ENCODE measurements at regions not wholly inside any gene's neighbourhood (a gene's known extent, or its start where the extent isn't known, plus 50 kb on each side); places are given as distances from the start of the nearest gene placed in this dataset.
"Not testable (repeated sequence)": the region's sequence is repeated elsewhere in the genome, so short reads cannot be mapped to it uniquely, and the experiment has no call there.

- peaks cover 1% of the 10 kb centered on the region for H3K36me3 ChIP-seq (ENCODE audit: insufficient read depth)
- 83% methylated on average over 7 of the region's 7 CpGs for WGBS
- no peak for DNase-seq (ENCODE audit: extremely low spot score)
- H3K27ac ChIP-seq (ENCODE audit: low read depth) = no peak overlapping the region
- no peaks in the 10 kb centered on the region for H3K4me1 ChIP-seq (ENCODE audit: insufficient read depth)
- H3K4me3 ChIP-seq (ENCODE audit: low read depth, low read length) = no peak overlapping the region
Observed at GRCh38 chr9:17083258-17083657, 51.6 kb upstream of the CNTLN start.

GRCh38 chr9:17082343-17083064, 52.3 kb upstream of the CNTLN start:
- no peak overlapping the region for H3K27ac ChIP-seq (ENCODE audit: low read depth)
- no peaks in the 10 kb centered on the region for H3K4me1 ChIP-seq (ENCODE audit: insufficient read depth)
- no peak overlapping the region for H3K4me3 ChIP-seq (ENCODE audit: low read depth, low read length)
- 24% methylated on average over 5 of the region's 5 CpGs for WGBS
- peaks cover 1% of the 10 kb centered on the region for H3K36me3 ChIP-seq (ENCODE audit: insufficient read depth)
- DNase-seq (ENCODE audit: extremely low spot score) = peak; percentile 20

DNA sequence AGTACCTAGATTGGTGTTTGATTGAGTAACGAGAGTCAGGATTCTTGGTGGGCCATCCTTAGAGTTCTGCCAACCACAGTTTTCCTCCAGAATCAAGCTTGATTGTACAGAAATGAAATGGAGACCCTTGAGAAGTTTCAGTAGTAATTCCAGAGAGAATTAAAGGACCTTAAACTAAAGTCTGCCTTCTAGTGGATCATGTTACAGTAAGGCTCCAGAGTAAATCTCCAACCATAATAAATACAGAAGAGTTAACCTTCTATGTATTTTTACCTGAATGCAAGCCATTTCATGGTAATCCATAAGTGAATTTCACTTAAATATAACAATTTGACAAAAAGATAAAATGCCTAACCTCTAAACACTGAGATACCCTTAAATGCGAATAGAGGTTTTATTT, 53.0 kb upstream of the CNTLN start:
- H3K36me3 ChIP-seq (ENCODE audit: insufficient read depth) = peaks cover 1% of the 10 kb centered on the region
- H3K4me3 ChIP-seq (ENCODE audit: low read depth, low read length) = no peak overlapping the region
- no peaks in the 10 kb centered on the region for H3K4me1 ChIP-seq (ENCODE audit: insufficient read depth)
- WGBS = 92% methylated on average over 2 of the region's 2 CpGs
- no peak for DNase-seq (ENCODE audit: extremely low spot score)
- H3K27ac ChIP-seq (ENCODE audit: low read depth) = no peak overlapping the region

- WGBS = 87% methylated on average over 8 of the region's 8 CpGs
- H3K4me1 ChIP-seq (ENCODE audit: insufficient read depth) = no peaks in the 10 kb centered on the region
- no peak overlapping the region for H3K4me3 ChIP-seq (ENCODE audit: low read depth, low read length)
- H3K36me3 ChIP-seq (ENCODE audit: insufficient read depth) = peaks cover 1% of the 10 kb centered on the region
- DNase-seq (ENCODE audit: extremely low spot score) = no peak
- no peak overlapping the region for H3K27ac ChIP-seq (ENCODE audit: low read depth)
Observed at GRCh38 chr9:17081351-17081750, 53.5 kb upstream of the CNTLN start.

DNA sequence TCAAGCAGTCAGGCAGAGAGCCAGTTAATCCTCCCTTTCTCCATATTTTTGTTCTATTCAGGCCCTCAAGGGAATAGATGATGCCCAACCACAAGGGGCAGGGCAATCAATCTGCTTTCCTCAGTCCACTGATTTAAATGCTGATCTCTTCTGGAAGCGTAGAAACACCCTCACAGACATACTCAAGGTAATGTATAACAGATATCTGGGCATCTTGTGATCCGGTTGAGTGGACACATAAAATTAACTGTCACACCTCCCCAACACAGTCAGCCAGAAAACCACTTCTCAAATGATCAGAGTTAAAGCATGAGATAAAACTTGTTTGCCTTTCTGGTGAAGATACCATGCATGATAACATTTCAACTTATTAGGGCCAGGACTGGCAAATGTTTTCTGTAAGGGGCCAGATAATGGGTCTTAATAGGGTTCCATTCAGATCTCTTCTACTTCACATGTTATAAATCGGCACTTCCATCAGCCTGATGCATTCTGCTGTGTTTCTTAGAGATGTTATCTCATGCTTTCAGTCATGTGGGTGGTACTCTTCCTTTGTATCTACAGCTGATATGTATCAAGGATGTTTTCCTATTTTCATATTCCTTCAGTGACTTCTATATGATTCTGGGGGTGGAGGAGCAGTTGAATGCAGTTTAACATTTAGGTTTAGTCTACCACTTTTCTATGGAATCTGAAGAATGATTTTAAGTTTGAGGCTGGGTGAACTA, 58.9 kb upstream of the CNTLN start:
- no peak for DNase-seq (ENCODE audit: extremely low spot score)
- Histone ChIP-seq H3K4me3 (ENCODE audit: low read depth, low read length) (no peak overlapping the region), H3K36me3 (ENCODE audit: insufficient read depth) (no peaks in the 10 kb centered on the region), H3K4me1 (ENCODE audit: insufficient read depth) (no peaks in the 10 kb centered on the region), H3K27ac (ENCODE audit: low read depth) (no peak overlapping the region)
- WGBS = 84% methylated on average over 3 of the region's 3 CpGs

GRCh38 chr9:17075146-17075757, 59.6 kb upstream of the CNTLN start:
- H3K4me1 ChIP-seq (ENCODE audit: insufficient read depth) = no peaks in the 10 kb centered on the region
- no peaks in the 10 kb centered on the region for H3K36me3 ChIP-seq (ENCODE audit: insufficient read depth)
- DNase-seq (ENCODE audit: extremely low spot score) = no peak
- WGBS = 85% methylated on average over 4 of the region's 4 CpGs
- H3K27ac ChIP-seq (ENCODE audit: low read depth) = no peak overlapping the region
- no peak overlapping the region for H3K4me3 ChIP-seq (ENCODE audit: low read depth, low read length)

DNA sequence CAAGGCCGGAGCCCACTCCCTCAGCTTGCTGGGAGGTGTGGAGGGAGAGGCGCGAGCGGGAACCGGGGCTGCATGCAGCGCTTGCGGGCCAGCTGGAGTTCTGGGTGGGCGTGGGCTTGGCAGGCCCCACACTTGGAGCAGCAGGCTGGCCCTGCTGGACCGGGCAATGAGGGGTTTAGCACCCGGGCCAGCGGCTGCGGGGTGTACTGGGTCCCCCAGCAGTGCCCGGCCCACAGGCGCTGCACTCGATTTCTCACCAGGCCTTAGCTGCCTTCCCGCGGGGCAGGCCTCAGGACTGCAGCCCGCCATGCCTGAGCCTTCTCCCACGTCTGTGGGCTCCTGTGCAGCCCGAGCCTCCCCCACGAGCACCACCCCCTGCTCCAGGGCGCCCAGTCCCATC, 62.3 kb upstream of the CNTLN start:
- not testable (repeated sequence) for DNase-seq (ENCODE audit: extremely low spot score); H3K27ac ChIP-seq (ENCODE audit: low read depth); H3K4me1 ChIP-seq (ENCODE audit: insufficient read depth); H3K4me3 ChIP-seq (ENCODE audit: low read depth, low read length); H3K36me3 ChIP-seq (ENCODE audit: insufficient read depth)
- 97% methylated on average over 22 of the region's 22 CpGs for WGBS

DNA sequence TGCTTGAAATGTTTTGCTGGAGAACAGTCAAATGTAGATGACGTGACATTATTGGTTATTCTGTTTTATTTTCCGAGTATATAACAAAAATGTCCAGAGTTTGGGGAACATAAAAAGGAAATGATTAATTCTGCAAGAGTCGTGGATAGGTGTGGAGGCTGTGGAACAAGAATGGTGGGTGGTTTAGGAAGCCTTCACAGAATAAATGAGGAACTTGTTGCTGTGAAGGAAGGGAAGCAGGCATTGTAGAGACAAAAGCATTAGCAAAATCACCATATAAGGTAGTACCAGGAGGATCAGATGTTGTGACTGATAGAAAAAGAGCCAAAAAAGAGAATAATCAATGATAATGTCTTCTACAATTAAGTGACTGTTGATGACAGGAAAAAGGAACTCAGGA, 66.2 kb upstream of the CNTLN start:
- DNase-seq (ENCODE audit: extremely low spot score) = no peak
- Histone ChIP-seq H3K4me1 (ENCODE audit: insufficient read depth) (no peaks in the 10 kb centered on the region), H3K4me3 (ENCODE audit: low read depth, low read length) (no peak overlapping the region), H3K27ac (ENCODE audit: low read depth) (no peak overlapping the region), H3K36me3 (ENCODE audit: insufficient read depth) (no peaks in the 10 kb centered on the region)
- WGBS = 82% methylated on average over 3 of the region's 3 CpGs

DNA sequence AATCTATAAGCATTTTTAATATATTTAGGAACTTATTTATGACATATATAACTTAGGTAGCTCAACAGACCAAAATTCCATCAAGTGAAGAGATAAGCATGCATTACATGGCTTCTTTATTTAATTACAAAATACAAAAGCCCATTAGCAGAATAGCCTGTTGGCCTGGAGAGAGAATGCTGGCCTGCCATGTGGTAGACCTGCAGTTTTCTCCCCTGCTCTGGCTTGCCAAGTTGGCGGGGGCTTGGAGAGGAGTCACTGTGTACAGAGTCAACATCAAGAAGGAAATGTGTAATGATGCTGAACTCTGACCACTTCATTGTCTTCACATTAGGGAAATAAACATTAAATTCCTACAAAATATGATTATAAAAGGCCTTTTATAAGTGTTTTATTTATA, 69.8 kb upstream of the CNTLN start:
- H3K36me3 ChIP-seq (ENCODE audit: insufficient read depth) = no peaks in the 10 kb centered on the region
- H3K27ac ChIP-seq (ENCODE audit: low read depth) = no peak overlapping the region
- WGBS = 87% methylated on average over 1 of the region's 1 CpG
- H3K4me3 ChIP-seq (ENCODE audit: low read depth, low read length) = no peak overlapping the region
- DNase-seq (ENCODE audit: extremely low spot score) = peak; percentile 32
- no peaks in the 10 kb centered on the region for H3K4me1 ChIP-seq (ENCODE audit: insufficient read depth)

DNA sequence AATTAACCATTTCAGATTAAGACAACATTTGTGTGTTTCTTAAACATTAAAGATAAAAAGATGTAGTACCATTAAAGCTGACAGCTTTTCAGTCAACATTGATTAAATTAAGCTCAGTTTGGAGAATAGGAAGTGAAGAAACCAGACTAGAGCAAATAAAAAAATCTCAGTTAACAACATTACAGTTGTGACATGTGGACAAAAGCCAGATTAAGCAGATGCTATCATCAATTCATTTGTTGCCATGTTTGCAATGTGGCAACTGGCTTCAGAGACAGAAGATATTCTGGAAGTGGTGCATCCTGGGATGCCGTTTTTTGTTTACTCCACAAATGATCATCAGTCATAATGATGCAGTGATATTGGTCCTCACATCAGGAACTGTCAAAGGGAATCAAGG, 70.3 kb upstream of the CNTLN start:
- no peaks in the 10 kb centered on the region for H3K36me3 ChIP-seq (ENCODE audit: insufficient read depth)
- H3K27ac ChIP-seq (ENCODE audit: low read depth) = no peak overlapping the region
- no peak overlapping the region for H3K4me3 ChIP-seq (ENCODE audit: low read depth, low read length)
- peak; percentile 23 for DNase-seq (ENCODE audit: extremely low spot score)
- H3K4me1 ChIP-seq (ENCODE audit: insufficient read depth) = no peaks in the 10 kb centered on the region
- WGBS = 68% methylated on average over 1 of the region's 1 CpG

GRCh38 chr9:17063535-17064135, 71.2 kb upstream of the CNTLN start:
- H3K4me3 ChIP-seq (ENCODE audit: low read depth, low read length) = no peak overlapping the region
- H3K4me1 ChIP-seq (ENCODE audit: insufficient read depth) = no peaks in the 10 kb centered on the region
- 17% methylated on average over 2 of the region's 2 CpGs for WGBS
- H3K36me3 ChIP-seq (ENCODE audit: insufficient read depth) = no peaks in the 10 kb centered on the region
- no peak overlapping the region for H3K27ac ChIP-seq (ENCODE audit: low read depth)
- DNase-seq (ENCODE audit: extremely low spot score) = no peak

GRCh38 chr9:17062497-17062896, 72.3 kb upstream of the CNTLN start:
- DNase-seq (ENCODE audit: extremely low spot score) = no peak
- WGBS = 43% methylated on average over 1 of the region's 1 CpG
- Histone ChIP-seq H3K4me1 (ENCODE audit: insufficient read depth) (no peaks in the 10 kb centered on the region), H3K27ac (ENCODE audit: low read depth) (no peak overlapping the region), H3K4me3 (ENCODE audit: low read depth, low read length) (no peak overlapping the region), H3K36me3 (ENCODE audit: insufficient read depth) (no peaks in the 10 kb centered on the region)

DNA sequence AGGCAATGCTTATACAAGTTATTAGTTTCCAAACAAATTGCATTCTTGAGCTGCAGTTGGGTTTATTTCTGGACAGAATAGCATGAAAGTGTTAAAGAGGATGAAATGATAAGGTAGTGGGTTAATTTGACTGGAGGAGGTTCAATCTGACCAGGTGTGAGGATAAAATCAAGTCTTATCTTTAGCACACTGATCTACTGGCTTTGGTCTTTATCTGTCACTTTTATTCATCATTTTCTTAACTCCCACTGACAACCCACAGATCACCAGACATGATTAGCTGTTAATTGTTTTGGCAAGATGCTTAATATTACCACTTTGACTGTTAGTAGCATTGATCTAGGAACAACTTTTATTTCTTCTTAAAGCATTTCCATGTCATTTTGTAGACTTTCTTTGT, 74.4 kb upstream of the CNTLN start:
- Histone ChIP-seq H3K4me1 (ENCODE audit: insufficient read depth) (no peaks in the 10 kb centered on the region), H3K4me3 (ENCODE audit: low read depth, low read length) (no peak overlapping the region), H3K27ac (ENCODE audit: low read depth) (no peak overlapping the region), H3K36me3 (ENCODE audit: insufficient read depth) (no peaks in the 10 kb centered on the region)
- DNase-seq (ENCODE audit: extremely low spot score) = no peak

GRCh38 chr9:17059465-17059864, 75.4 kb upstream of the CNTLN start:
- no peak for DNase-seq (ENCODE audit: extremely low spot score)
- Histone ChIP-seq H3K4me1 (ENCODE audit: insufficient read depth) (no peaks in the 10 kb centered on the region), H3K36me3 (ENCODE audit: insufficient read depth) (no peaks in the 10 kb centered on the region), H3K27ac (ENCODE audit: low read depth) (no peak overlapping the region), H3K4me3 (ENCODE audit: low read depth, low read length) (no peak overlapping the region)
- 98% methylated on average over 1 of the region's 1 CpG for WGBS

All from urinary bladder (tissue), 3 donors.